ENCODE measurements at regions not wholly inside any gene's neighbourhood (a gene's known extent, or its start where the extent isn't known, plus 50 kb on each side); places are given as distances from the start of the nearest gene placed in this dataset.

- no peak for DNase-seq (ENCODE audit: low read depth)
These were observed 379.9 kb upstream of the KCNMB2 start for GRCh38 chr3:178156301-178156700.

- DNase-seq (ENCODE audit: low read depth), result no peak
These were observed 376.5 kb upstream of the KCNMB2 start for GRCh38 chr3:178159691-178160220.

- no peak for DNase-seq (ENCODE audit: low read depth)
These were observed 366.8 kb upstream of the KCNMB2 start for GRCh38 chr3:178169421-178169820.

GRCh38 chr3:178170698-178171535 lies 365.3 kb upstream of the KCNMB2 start:
- DNase-seq (ENCODE audit: low read depth), result no peak

- DNase-seq (ENCODE audit: low read depth), result no peak
These were observed 364.1 kb upstream of the KCNMB2 start for GRCh38 chr3:178172121-178172520.

GRCh38 chr3:178174201-178174915 lies 361.9 kb upstream of the KCNMB2 start:
- no peak for DNase-seq (ENCODE audit: low read depth)

- DNase-seq (ENCODE audit: low read depth), result no peak
These were observed 355.1 kb upstream of the KCNMB2 start for GRCh38 chr3:178181088-178181487.

GRCh38 chr3:178181784-178182183 lies 354.5 kb upstream of the KCNMB2 start:
- DNase-seq (ENCODE audit: low read depth), result no peak

- DNase-seq (ENCODE audit: low read depth), result no peak
These were observed 353.9 kb upstream of the KCNMB2 start for GRCh38 chr3:178182337-178182779.

- no peak for DNase-seq (ENCODE audit: low read depth)
These were observed 351.4 kb upstream of the KCNMB2 start for GRCh38 chr3:178184833-178185232.

GRCh38 chr3:178186666-178187065 lies 349.6 kb upstream of the KCNMB2 start:
- no peak for DNase-seq (ENCODE audit: low read depth)

GRCh38 chr3:178189854-178190253 lies 346.4 kb upstream of the KCNMB2 start:
- no peak for DNase-seq (ENCODE audit: low read depth)

- no peak for DNase-seq (ENCODE audit: low read depth)
These were observed 342.4 kb upstream of the KCNMB2 start for GRCh38 chr3:178193846-178194245.

- DNase-seq (ENCODE audit: low read depth), result no peak
These were observed 341.7 kb upstream of the KCNMB2 start for GRCh38 chr3:178194539-178194938.

GRCh38 chr3:178195824-178196223 lies 340.4 kb upstream of the KCNMB2 start:
- no peak for DNase-seq (ENCODE audit: low read depth)

GRCh38 chr3:178198329-178198728 lies 337.9 kb upstream of the KCNMB2 start:
- DNase-seq (ENCODE audit: low read depth), result no peak

GRCh38 chr3:178200316-178200715 lies 335.9 kb upstream of the KCNMB2 start:
- no peak for DNase-seq (ENCODE audit: low read depth)

- DNase-seq (ENCODE audit: low read depth), result no peak
These were observed 334.5 kb upstream of the KCNMB2 start for GRCh38 chr3:178201714-178202113.

- DNase-seq (ENCODE audit: low read depth), result no peak
These were observed 334.0 kb upstream of the KCNMB2 start for GRCh38 chr3:178202194-178202593.

GRCh38 chr3:178203165-178203564 lies 333.1 kb upstream of the KCNMB2 start:
- no peak for DNase-seq (ENCODE audit: low read depth)

GRCh38 chr3:178203650-178204049 lies 332.6 kb upstream of the KCNMB2 start:
- no peak for DNase-seq (ENCODE audit: low read depth)

- no peak for DNase-seq (ENCODE audit: low read depth)
These were observed 330.5 kb upstream of the KCNMB2 start for GRCh38 chr3:178205740-178206139.

- no peak for DNase-seq (ENCODE audit: low read depth)
These were observed 329.7 kb upstream of the KCNMB2 start for GRCh38 chr3:178206521-178206920.
